NCI-H2107 treated with DMSO at 0.1 percent for 48 hours (cell line): ENCODE measurements at regions not wholly inside any gene's neighbourhood (a gene's known extent, or its start where the extent isn't known, plus 50 kb on each side); places are given as distances from the start of the nearest gene placed in this dataset.
"Not testable (repeated sequence)": the region's sequence is repeated elsewhere in the genome, so short reads cannot be mapped to it uniquely, and the experiment has no call there.

Experiments
- DNase-seq: peaks from one replicate; lab custom pipeline; 2025; ENCODE audit not compliant: unreplicated experiment; lab: John Stamatoyannopoulos, UW

DNA sequence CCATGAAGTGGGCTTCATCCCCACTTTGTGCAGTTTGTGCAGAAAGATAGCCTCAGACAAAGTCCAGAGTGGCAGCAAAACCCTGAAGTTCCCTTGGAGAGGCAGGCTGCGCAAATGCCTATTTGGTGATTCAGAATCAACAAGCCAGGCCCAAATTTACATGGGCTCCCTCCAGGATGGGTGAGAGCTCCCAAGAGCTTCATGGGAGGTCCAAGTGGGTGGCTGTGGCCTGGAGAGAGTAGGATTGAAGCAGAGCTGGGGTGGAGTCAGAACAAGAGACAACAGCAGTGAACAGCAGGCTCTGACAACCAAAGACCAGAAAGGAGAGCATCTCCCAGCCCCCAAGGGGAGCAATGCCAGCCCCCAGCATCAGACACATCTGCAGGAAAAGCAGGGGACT, 277.4 kb downstream of the ANAPC1 start:
- DNase-seq = not testable (repeated sequence)

- DNase-seq = not testable (repeated sequence)
These were observed 274.7 kb downstream of the ANAPC1 start for GRCh38 chr2:111609146-111609844.

DNA sequence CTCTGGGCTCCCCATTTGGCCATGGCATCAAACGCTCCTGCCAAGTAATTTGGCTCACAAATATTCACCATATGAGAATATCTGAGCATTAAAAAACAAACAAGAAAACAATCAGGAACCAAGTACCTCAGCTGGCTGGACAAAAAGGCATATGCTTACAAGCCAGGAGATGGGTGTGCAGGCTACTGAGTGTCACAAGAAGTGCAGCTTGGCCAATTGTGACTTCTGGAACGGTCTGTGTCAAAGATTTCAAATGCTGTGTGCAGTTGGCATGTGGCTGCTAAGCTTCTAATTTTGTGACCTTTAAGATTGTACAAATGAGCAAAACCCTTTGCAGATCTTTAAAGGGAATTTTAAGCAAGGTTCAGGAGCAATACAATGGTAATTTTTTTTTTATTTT, 274.0 kb downstream of the ANAPC1 start:
- DNase-seq = not testable (repeated sequence)

- DNase-seq = no peak
These were observed 267.3 kb downstream of the ANAPC1 start for GRCh38 chr2:111616651-111617218.

GRCh38 chr2:111617299-111618225, 266.4 kb downstream of the ANAPC1 start:
- no peak for DNase-seq

DNA sequence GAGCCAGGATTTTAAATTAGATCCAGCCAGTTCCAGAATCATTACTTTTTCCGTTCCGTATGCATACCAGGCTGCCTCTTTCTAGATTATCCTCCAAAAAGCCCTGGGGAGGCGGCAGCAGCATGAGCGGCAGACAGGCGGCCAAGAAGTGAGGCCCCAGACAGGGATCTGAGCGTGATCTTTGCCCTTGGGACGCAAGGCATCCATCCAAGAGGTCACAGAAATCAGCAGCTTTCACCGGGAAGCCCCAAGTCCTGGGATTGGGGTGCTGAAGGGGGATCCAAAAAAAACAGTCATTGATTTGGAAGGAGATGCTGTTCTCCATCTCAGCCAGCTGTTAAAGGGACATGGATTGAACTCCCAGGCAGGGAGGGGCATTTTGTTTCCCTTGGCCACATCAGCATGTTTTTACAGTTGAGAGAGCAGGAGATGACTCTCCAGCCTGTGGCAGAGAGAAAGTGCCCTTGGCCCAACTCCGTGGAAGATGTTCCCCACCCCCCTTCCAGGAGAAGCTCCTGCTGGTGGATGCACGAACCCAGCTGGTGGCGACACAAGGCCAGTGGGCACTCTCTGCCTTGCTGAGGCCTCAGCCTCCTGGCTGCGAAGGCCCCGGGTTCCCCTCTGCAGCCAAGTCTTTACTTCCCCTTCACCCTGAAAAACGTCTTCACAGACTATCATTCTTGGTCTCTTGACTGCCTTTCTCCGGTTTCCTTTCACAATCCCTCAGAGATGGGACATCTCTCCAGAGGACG, 265.6 kb downstream of the ANAPC1 start:
- DNase-seq = no peak

DNA sequence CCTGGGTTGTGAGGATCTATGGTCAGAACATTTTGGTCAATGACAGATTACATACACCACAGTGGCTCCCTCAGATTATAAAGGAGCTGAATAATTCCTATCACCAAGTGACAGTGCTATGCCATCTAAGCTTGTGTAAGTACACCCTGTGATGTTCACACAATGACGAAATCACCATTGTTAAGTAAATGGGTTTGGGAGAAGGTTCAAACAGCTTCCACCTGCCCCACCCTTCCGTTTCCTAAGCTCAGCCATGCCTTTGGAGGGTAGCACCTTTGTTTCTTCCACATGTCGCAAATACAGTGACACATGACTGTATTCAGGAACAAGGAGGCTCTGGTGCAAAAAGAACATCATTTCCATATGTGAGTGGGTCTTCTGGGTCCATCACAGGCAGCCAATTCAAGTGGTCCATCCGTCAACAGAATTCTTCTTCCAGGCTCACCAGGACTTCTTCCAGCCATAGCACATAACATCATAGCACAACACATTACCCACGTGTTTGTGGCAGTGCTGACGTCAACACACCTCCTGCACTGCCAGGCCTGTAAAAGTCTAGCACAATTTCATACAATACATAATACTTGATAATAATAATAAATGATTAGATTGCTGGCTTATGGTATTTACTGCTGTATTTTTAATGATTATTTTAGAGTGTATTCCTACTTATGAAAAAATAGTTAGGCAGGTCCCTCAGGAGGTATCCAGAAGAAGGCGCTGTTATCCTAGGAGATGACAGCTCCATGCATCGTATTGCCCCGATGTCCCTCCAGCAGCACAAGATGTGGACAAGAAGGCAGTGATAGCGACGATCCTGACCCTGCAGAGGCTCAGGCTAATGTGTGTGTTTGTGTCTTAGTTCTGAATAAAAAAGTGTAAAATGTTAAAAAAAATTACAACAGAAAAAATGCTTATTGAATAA, 264.8 kb downstream of the ANAPC1 start:
- no peak for DNase-seq

DNA sequence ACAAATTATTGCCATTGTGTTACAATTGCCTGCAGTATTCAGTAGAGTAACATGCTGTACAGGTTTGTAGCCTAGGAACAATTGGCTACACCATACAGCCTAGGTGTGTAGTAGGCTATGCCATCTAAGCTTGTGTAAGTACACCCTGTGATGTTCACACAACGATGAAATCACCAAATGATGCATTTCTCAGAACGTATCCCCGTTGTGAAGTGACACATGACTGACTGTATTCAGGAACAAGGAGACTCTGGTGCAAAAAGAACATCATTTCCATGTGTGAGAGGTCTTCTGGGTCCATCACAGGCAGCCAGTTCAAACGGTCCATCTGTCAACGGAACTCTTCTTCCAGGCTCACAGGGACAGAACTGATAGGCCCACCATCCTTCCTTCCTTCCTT, 263.7 kb downstream of the ANAPC1 start:
- DNase-seq = no peak

DNA sequence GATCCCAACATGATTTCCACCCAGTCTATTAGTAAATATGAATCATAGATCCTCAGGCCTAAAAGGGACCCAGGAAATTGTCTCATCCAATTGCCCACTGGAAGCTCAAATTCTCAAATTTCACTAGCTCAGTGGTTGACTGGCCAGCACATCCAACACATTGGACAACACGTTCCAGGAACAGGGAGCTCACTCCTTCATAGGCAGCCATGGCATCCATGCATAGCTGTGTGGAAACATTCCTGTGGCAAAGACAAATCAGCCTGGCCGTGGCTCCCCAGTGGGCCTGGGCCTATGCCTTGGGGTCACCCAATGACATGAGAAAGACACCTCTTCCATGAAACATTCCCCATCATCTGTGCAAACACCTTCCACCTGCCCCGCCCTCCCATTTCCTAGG, 261.1 kb downstream of the ANAPC1 start:
- no peak for DNase-seq

- no peak for DNase-seq
These were observed 260.6 kb downstream of the ANAPC1 start for GRCh38 chr2:111623380-111623779.

- no peak for DNase-seq
These were observed 259.4 kb downstream of the ANAPC1 start for GRCh38 chr2:111624411-111625156.

- not testable (repeated sequence) for DNase-seq
These were observed 258.8 kb downstream of the ANAPC1 start for GRCh38 chr2:111625157-111625537.

DNA sequence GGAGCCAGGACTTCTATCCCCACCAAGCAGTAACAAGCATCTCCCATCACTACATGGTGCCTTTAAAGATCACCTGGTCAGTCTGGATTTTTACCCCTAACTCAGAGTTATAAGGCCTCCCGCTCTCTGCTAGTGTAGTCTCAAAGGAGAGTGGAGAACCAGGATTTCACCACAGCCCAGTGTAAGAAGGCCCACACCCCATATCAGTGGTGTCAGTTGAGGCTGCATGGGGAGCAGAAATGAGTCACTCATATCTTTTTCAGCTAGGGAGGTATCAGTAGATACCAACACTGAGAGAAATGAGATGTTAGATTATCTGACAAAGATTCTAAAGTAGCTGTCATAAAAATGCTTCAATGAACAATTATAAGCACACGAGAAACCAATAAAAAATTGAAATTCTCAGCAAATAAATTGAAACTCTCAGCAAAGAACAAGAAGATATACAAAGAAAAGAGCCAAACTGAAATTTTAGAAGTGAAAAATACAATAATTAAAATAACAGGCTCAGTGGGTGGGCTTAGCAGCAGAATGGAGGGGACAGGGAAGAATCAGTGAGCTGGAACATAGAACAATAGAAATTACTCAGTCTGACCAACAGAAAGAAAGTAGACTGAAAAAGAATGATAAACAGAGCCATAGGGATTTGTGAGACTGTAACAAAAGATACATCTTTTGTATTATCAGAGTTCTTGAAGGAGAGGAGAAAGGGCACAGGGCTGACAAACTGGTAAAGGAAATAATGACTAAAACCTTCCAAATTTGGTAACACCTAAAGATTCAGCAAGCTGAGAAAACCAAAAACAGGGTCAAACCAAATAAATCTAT, 257.7 kb downstream of the ANAPC1 start:
- no peak for DNase-seq

GRCh38 chr2:111626865-111627163, 257.2 kb downstream of the ANAPC1 start:
- DNase-seq = no peak

DNA sequence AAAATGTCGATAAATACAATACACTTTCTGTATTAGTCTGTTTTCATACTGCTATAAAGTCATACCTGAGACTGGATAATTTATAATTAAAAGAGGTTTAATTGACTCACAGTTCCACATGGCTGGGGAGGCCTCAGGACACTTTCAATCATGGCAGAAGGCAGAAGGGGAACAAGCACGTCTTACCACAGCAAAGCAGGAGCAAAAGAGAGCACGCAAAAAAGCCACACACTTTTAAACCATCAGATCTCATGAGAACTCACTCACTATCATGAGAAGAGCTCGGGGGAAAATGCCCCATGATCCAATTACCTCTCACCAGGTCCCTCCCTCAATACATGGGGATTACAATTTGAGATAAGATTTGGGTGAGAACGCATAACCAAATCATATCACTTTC, 256.7 kb downstream of the ANAPC1 start:
- no peak for DNase-seq

- no peak for DNase-seq
These were observed 255.8 kb downstream of the ANAPC1 start for GRCh38 chr2:111628221-111628620.

DNA sequence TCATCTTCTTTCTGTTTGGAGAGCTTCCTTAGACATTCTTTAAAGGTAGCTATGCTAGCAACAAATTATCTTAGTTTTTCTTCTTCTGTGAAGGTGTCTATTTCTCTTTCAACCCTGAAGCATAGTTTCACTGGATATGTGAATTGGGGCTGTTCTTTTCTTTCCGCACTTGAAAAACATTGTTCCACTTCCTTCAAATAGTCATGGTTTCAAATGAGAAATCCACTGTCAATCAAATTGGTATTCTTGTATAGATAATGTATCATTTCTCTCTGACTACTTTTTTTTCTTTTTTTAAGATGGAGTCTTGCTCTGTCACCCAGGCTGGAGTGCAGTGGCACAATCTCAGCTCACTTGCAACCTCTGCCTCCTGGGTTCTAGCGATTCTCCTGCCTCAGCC, 254.0 kb downstream of the ANAPC1 start:
- DNase-seq = no peak

- no peak for DNase-seq
These were observed 251.3 kb downstream of the ANAPC1 start for GRCh38 chr2:111632661-111633060.

GRCh38 chr2:111633189-111633588, 250.8 kb downstream of the ANAPC1 start:
- DNase-seq = no peak
